DMS53 (cell line): ENCODE measurements at regions not wholly inside any gene's neighbourhood (a gene's known extent, or its start where the extent isn't known, plus 50 kb on each side); places are given as distances from the start of the nearest gene placed in this dataset.

Experiments
- DNase-seq: peaks from one replicate; lab custom pipeline; 2025; lab: John Stamatoyannopoulos, UW

DNA sequence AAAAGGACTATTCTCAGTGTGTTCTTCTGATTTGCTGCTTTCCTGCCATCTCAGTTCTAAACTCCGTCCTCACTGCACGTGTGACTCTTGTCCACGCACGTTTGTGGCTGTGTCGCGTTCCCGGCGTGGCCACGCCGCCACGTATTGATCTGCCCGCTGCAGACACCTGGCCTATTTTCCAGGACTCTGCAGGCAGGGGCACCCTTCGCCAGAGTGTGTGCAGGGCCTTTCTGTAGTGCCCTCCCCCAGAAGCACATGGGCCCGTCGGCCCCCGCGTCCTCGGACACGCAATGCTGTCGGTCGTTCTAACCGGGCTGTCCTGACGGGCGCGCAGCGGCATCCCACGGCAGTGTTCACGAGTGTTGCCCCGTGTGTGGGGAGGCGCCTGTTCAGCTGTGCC lies 87.6 kb downstream of the YTHDF1 start:
- DNase-seq: no peak

DNA sequence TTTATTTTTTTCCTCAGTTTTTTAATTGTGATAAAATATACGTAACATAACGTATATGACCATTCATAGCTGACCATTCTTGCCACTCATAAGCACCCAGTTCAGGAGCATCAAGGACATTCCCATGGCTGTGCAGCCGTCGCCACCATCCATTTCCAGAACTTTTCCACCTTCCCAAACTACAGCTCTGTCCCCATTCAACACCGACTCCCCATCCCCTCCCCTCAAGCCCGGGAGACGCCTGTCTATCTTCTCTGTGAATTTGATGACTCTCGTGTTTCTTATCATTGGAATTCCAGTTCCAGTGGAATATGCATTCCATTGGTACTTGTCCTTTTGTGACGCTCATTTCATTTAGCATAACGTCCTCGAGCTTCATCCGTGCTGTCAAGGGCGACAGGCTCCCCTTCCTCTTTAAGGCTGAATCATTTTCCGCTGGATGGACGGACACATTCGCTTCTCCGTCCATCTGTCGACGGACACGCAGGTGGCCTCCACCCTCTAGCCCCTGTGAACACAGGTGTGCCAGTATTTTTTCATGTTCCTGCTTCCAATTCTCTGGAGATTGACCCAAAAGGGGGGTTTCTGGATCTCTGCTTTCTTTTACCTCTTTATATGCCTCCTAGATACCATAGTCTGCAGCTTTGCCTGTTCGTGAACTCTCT lies 88.1 kb downstream of the YTHDF1 start:
- no peak for DNase-seq

DNA sequence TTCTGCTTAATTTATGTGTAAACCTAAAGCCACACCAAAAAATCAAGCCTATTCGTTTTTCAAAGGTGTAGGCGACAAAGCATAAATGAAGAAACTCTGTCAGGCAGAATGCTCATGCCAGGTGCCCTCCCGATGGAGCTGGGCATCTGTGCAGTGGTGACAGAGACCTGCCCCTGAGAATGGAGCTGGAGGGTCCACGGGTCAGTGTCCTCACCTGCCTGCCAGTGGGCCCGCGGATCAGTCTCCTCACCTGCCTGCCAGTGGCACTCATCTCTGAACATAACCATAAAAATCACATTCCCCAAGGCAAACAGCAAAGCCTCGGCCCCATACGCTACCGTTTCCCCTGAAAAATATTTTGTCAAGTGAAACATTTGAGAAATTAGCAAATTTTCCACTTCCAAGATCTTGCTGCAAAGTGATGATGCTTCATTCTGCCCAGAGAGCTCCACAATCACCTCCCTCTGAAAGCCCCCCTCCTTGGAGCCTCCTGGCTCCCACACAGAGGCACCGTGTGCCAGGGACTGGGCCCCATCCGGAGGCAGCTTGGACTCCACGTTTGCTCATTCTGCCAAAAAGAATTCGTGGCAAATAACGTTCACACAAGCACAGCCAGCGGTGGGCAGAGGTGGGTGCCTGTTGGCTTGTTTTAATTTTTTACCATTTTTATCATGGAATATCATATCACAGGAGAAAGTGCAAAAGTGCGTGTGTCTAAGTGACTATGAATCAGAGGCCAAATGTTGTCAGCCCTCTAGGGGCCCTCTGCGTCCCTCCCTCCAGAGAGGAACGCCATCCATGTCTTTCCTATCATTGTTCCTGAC lies 88.8 kb downstream of the YTHDF1 start:
- DNase-seq: no peak

DNA sequence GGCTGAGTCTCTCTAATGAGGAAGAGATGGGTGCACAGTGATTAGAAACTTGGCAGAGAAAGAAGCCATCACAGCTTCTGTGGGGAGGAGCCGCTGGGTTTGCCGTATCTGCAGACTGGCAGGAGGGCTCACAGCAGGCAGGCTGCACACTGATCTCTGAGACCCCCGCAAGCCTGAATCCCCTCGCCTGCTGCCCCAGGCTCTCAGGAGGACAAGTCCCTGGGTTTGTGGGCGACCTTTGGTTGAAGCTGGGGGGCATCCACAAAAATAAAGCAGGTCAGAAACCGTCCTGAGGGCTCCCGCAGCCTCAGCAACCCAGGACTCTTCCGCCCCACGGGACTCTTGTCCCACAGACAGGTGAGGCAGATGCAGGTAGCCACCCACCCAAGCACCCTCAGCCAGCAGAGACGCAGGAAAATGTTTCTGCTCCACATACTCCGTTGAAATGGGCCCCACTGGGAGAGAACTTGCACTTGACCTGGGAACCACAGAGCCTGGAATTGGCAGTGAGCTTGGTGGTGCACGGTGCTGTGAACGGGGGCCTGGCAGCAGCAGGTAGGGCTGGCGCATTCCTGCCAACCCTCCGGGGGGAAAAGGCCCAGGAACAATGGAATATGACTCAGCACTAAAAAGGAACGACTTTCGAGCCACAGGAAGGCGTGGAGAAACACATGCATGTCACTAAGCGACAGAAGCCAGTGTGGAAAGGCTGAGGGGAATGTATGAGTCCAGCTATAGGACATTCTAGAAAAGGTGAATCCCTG lies 89.9 kb downstream of the YTHDF1 start:
- DNase-seq: no peak

DNA sequence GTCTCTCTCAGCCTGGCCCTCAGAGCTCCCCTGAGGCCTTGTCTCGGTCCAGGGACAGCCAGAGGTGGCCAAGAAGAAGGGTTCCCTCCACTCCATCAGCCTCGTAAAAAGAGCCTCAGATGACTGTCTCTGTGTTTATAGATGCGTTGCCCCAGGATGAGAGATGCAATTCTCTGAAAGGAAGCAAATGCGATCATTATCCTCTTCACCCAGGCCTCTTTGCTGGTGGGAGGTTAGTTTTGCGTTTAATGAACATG lies 90.4 kb downstream of the YTHDF1 start:
- DNase-seq: no peak

DNA sequence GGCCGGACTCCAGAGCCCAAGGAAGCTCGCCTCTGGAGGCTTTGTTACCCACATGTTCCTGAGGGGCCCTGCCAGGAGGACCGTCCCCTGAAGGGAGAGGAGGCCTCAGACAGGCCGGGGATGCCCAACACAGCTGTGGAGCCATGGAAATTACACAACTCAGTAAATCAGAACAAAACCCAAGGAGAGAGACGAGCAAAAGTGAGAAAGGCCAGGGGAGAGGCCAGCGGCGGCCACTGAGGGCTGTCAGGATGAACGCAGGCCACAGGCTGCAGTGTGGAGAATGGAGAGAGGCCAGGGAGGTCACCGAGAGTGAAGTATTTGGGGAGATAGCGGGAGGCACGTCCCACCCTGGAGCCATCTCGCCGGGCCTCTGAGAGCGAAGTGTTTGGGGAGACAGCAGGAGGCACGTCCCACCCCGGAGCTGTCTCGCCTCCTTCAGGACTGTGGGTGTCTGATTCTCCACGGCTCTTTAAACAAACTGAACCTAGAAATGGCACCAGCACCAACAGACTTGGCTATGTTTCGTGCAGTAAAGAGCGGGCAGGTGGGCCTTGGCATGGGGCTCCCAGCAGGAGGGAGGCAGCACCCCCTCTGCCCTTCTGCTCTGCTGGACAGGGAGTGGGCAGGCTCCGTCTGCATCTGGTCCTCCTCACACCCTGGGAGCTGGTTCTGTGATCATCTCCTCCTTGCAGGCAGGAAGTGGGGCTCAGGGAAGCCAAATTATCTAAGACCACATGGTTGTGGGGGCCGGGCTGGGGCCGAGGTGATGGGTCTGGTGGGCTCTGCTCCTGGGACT lies 91.0 kb downstream of the YTHDF1 start:
- DNase-seq: no peak

DNA sequence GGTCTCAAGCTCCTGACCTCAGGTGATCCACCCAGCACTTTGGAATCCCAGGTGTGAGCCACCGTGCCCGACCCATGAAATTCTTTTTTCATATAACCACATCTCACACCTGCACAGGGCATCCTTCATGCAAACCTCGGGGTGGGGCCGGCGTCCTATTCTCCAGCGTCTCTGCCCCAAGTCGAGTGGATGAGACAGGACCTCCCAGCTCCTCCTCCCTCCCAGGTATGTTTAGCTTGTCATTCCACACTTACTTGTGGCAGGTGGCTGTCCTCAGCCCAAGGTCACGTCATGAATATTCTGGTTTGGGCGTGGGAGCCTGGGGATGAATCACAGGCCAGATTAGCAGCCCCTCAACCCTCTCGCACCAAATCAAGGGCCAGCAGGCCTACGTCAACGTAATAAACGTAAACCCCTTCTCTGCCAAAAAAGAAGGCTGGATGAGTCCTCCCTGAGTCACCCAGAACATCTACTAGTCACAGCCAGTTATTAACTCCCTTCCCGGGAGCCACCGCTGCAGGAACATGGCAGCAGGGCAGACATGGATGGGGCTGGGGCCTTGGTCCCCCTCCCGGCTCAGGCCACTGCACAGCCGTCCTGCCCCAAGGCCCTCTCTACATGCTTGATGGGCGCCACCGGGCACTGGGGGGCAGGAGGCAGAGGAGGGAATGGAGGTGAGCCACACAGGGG lies 91.7 kb downstream of the YTHDF1 start:
- DNase-seq: no peak

DNA sequence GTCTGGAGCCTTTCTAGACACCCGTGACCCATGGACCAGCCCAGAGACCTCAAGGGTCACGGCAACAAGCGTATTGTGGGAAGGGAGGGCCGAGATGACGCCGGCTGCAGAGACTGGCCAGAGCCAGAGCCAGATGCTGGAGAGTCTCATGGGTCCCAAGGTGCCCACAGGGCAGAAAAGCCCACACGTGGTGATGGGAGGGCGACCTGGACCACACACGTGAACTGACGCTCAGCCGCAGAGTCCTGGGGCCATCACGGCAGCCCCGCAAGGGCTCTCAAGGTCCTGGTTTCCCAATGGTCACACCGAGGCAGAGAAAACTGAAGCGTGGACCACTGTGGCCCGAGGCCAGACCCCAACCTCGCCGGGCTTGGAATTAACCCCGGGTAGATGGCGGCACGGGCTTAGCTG lies 92.6 kb downstream of the YTHDF1 start:
- no peak for DNase-seq

DNA sequence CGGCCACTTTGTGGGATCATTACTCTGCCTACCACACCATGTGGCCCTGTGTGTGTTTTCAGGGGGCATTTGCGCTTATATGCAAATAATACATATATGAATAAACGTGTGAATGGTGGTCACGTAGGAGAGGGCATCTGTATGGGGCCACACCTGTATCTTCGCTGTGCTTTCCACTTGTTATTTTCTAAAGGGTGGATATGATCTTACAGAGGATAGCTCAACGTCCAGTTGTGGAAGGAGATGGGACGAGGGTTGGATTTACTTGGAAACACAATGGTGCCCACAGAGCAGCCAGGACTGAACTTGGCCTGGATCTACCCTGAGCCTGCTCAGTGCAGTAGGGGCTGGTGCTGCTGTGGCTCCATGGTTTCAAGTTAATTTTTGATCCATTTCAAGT lies 93.3 kb downstream of the YTHDF1 start:
- DNase-seq: no peak

DNA sequence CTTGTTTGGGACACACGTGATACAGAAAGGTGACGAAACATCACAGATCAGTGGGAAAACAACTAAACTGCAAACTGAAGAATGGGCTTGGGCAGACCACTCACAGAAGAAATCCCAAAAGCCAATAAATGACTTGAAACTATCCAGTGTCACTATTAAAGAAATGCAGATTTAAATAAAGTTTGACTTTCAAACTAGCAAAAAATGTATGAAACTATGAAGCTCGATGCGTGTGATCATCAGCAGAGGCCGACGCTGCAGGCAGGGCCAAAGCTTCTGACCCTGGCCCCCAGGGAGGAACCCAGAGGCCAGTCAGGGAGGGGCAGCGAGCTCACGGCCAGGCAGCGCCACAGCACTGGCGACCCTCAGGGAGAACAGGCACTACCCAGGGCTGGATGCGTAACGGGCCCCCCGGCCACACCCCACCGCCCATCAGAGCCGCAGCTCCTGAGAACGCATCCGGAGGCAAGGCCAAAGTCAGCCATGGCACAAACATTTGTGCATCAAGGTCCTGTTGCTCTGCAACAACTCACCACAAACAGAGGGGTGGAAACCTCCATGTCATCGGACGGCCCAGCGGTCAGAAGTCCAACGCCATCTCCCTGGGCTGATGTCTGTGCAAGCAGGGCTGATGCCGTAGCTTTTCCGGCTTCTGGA lies 94.1 kb downstream of the YTHDF1 start:
- DNase-seq: no peak

DNA sequence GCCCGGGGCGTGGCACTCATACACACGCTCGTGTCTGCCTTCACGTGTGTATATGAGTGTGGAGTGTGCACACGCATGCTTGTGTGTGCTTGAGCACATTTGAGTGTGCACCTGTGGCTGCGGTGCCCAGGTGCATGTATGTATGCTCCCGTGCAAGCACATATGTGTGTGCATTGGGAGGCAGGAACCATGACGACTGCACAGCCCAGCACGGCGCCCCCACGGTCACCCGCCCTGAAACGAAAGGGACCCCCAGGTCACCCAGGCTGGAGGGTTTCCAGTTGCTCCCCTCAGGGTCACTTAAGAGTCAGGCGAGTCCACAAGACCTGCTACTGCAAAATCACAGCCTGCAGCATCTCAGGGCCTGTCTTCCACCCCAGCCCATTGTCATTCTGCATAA lies 94.7 kb downstream of the YTHDF1 start:
- no peak for DNase-seq

DNA sequence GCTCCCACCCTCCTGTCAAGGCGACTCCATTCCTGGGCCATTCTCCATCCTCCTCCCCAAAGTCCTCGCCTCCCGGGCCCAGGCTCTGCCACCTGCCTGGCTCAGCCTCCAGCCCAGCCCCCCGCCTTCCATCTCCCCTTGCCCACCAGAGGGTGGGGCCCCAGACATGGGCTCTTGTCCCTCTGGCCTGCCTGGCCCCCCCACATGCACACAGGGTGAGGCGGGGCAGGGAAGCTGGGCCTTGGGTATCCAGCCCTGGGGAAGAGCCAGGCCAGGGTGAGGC lies 95.2 kb downstream of the YTHDF1 start:
- DNase-seq: no peak

DNA sequence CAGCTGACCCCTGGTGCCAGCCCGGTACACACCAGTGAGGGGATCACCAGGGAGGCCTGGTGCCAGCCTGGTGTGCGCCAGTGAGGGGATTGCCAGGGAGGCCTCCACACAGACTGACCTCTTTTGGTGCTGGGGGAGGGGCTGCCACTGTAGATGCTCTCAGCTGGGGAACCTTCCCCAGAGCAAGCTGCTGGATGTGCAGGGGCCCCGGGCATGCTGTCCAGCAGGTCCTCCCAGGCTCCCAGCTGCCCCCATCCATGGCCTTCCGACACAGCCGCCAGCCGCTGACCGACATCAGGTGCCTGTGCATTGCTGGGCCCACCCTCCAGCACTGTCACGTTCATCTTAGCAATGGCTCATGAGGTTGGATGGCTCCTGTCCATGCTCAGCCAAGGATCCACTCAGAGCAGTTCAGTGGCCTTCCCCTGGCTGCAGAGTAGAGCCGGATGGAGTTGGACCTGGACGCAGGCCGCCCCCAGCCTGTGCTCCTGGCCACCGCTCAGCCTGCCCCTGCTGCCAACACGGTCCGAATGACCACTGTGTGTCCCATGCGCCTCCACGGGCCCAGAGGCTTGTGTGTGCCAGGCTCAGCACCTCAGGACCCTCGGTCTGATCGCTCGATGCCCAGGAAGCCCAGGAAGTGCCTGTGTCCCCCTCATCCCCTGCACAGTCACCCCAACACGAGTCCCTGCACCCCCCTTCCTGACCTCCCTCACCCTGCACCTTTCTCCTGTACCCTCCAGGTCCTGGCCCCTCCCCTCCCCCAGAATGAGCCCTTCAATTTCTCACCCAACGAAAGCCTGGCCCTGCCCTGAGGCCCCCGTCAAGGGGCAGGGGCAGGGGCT lies 95.7 kb downstream of the YTHDF1 start:
- DNase-seq: no peak

DNA sequence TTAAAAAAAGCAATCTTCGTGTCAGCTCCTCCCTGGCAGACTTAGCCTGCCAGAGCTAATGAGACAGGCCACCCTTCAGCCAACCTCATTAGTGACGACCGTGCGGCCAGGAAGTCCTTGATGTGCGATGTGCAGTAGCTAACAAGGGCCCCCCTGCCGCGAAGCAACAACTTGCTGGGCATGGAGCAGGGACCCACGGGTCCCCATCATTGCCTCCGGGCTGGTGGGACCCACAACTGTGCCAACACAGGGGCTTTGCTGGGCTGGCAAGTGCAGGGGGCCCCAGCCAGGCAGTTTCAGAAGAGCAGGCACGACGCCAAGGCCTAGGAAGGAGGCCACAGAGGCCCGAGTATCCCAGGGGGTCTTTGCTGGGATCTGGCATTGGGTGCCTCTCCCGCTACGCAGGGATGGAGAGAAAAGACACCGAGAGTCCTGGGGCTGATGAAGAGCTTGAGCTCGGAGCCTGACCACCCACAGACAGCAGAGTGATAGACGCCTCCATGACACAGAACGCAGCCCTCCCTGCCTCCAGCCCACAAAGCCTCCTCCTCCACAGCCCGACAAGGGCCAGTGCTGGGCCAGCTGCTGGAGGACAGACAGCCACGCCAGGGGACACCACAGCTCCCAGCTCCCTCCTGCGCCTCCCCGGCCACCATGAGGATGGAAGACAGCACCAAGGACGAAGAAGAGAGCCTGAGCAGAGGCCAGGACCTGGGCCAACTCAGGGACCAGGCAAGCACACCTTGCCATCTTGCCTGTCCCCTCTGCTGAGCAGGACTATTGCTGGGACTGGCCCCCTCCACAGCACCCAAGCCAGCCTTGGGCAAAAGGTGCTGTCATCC lies 96.6 kb downstream of the YTHDF1 start:
- DNase-seq: no peak

DNA sequence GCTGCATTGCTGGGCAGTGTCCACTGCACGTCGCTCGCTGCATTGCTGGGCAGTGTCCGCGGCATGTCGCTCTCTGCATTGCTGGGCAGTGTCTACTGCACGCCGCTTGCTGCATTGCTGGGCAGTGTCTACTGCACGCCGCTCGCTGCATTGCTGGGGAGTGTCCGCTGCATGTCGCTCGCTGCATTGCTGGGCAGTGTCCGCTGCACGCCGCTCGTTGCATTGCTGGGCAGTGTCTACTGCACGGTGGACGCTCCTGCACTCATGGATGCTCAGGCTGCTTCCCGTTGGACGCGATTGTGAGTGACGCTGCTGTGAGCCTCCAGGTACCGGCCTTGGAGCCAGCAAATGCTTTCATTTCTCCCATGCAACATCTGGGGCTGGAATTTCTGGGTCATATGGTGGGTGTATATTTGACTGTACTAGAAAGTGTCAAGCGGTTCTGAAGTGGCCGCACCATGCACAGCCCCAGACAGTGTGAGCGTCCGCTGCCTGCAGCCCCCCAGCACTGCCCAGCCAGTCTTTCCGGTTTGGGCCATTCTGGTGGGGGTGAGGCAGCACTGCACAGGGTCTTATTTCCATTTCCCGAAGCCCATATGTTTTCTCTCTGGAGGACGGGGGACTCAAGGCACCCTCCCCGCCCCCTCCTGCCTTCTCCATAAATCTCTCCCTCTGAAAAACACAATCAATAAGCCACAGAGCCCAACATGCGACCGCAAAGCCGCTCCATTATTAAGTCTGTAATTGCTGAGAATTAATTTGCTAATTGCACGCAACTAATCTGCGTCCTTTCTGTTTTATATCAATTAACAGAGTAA lies 97.4 kb downstream of the YTHDF1 start:
- DNase-seq: no peak

DNA sequence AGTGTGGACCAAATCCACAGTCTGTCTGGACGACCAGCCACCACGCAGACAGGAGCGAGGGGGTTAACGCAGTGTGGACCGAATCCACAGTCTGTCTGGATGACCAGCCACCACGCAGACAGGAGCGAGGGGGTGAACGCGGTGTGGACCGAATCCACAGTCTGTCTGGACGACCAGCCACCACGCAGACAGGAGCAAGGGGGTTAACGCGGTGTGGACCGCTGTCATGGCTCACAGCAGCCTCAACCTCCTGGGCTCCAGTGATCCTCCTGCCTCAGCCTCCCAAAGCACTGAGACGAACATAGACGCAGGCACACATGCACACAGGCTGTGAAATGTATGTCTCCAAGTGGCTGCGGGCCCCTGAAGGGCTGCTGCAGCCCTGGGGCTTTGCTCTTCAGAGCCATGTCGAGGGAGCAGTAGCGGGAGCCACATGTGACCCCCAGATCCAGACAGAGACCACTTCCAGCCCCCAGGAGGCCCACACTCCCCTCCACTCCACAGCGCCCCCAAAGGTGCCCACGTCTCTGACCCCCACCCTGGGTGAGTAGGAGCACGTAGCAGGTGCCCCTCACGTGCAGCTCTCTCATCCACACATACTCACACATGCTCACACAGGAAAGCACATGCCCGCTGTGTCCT lies 98.1 kb downstream of the YTHDF1 start:
- DNase-seq: no peak

DNA sequence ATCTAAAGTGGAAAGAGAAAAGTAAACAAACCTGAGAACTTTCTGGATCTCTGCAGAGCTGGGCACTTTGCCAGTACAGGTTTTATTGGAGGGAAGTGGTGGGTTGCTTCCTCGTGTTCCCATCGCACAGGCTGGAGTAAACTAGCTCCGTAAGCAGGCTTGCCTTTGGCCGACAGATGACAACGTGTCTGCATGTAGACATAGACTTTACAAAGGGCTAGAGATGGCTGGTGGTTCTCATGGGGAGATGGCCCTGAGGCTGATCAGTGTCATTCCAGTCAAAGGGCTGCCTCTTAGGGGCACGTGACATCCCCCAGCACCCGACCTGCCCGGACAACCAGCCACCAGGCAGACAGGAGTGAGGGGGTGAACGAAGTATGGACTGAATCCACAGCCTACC lies 98.8 kb downstream of the YTHDF1 start:
- DNase-seq: no peak

DNA sequence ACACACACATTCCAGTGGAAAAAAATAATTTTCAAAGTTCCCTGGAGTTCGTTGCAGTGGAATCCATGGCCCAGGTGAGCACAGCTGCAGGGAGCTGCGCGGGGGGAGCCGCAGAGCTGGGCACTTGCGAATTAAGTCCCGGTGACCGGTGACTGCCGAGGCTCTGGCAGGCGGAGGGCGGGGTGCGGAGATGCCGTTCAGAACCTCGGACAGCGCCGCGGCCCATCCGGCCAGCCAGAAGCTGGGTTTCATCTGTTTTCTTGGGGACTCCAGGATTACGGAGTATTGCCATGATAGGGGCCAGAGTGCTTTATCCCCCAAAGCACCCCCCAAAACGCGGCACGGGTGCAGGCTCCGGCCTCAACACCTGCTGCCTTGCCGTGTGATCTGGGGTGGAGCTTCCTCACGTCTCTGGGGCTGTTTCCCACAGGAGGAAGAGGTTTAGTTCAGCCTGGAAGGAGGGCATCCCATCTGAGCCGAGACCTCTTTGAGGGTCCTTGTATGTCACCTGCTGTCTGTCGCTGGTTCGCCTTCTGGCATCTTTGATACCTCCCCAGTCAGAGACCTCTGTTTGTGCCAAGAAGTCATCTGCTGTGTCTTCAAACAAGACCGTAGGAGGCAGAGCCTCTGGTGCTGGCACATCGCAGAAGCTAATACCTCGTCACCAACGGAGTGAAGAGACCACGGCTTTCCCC lies 99.4 kb downstream of the YTHDF1 start:
- no peak for DNase-seq
